ENCODE measurements at regions not wholly inside any gene's neighbourhood (a gene's known extent, or its start where the extent isn't known, plus 50 kb on each side); places are given as distances from the start of the nearest gene placed in this dataset.
"Not testable (repeated sequence)": the region's sequence is repeated elsewhere in the genome, so short reads cannot be mapped to it uniquely, and the experiment has no call there.

DNA sequence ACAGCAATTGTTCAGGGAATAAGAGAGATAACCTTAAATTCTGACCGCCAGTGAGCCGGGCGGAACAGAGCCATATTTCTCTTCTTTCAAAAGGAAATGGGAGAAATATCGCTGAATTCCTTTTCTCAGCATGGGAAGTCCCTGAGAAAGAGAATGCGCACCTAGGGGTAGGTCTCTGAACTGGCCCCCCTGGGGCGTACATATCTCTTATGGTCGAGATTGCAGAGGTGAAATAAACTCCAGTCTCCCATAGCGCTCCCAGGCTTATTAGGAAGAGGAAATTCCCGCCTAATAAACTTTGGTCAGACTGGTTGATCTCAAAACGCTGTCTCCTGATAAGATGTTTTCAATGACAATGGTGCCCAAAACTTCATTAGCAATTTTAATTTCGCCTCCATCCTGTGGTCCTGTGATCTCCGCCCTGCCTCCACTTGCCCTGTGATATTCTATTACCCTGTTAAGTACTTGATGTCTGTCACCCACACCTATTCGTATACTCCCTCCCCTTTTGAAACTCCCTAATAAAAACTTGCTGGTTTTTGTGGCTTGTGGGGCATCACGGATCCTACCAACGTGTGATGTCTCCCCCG, 195.8 kb upstream of the HMCN1 start:
- not testable (repeated sequence) for DNase-seq

DNA sequence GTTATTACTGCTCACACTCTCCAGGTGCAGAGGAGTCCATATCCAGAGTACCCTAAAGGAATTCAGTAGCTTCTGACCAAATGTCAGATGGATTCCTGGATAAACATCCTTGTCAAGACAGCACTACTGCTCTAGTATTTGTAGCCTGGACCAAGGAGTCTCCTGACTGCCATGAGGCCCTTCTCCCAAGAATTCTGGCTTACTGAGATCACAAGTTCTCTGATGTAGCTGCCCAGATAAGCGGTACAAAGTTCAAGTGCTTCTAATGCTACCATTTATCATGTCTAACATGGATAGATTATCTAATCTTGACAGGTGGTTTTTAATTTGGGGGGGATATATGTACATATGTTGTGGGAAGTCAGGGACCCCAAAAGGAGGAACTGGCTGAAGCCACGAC, 196.6 kb upstream of the HMCN1 start:
- DNase-seq, result no peak

DNA sequence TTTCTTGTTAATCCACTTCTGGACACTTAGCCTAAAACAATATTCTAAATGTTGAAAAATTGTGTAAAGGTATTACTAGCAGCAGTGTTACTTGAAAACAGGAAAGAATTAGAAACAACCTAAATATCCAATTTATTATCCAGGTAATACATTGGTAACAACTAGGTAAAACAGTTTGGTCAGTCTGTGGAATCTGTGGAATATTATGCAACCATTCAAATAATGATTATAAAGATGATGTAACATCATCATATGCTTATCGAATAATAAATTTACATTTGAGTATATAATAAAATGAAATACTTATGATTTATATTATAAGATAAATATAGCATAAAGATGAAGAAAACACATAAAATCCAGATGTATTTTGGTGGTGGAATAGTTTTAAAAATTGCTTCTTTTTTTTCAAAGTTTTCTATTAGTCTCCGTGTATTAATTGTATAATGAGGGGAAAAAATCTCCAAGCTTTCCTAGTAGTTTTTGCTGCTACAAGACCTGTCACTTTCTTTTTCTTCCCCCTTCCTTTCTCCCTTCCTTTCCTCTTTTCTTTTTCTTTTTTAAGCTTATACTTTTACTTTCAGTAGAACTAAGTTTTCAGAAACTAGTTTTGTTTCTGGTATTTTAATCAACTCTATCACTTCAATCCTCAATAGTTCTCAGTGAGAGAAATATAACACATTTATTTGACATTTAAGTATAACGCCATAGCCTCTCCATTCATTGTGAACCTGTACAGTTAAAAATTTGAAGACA, 197.8 kb upstream of the HMCN1 start:
- no peak for DNase-seq

DNA sequence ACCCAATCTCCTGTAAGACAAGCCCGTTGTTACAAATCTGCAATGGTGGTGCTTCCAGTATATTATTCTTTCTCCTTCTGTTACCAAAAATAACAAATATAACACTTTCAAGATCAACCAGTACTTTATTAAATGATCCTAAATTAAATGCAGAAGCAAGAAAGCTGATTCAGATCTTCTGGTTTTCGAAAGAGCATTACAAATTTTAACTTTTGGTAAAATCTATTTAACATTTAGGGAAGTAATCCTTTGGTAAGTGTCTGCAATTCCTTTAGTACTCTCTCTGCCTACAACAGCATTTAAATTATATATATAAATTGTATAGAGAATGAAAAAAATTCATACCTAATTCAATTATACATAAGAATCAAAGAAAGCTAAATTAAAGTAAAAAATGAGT, 198.6 kb upstream of the HMCN1 start:
- no peak for DNase-seq

DNA sequence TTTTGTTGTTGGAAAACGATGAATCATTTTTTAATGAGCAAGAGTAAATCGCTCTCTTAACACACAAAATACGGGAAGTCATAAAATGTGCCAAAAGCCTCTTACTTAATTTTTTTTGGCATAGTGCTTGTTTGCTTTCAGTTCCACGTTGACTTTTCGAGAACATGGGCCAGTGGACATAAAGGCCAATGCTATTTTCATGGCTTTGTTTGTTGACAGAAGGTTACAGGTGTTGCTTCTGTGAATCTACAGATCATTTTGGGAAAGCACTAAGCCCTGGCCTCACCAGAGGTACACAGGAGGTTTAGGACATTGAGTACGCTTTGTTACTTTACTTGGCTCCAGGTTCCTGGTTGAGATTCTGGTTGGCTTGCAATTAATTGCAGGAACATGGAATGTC, 199.4 kb upstream of the HMCN1 start:
- no peak for DNase-seq

DNA sequence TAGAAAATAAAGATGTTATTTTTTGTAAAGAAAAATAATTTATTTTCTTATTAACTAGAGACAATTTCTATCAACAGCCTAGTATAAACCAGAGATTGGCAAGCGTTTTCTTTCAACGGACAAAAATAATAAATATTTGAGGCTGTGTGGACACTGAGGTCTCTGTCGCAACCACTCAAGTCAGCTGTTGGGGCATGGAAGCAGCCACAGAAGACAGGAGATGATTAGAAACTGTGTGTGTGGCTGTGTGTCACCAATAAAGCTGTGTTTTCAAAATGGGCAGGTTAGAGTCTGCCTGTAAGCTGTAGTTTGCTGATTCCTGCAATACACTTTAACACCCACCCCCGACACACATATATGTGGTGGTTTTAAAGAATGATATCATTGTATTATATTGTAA, 200.6 kb upstream of the HMCN1 start:
- no peak for DNase-seq

DNA sequence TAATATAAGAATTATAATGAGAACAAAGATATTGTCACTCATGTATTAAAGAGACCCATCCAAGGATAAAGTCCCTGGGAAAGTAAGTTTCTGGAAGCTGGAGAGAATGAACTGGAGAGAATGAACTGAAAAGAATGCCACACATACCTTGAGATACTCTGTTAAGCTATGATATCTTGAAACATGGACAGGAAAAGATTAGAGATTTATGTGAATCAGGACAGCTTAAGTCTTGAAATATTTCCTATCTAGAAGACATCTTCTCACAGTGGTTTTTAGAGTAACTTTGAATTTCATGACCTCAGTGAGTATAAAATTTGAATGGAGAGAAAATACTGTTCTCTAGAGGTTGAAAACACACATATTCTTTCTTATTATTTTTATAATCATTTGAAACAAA, 201.3 kb upstream of the HMCN1 start:
- no peak for DNase-seq

DNA sequence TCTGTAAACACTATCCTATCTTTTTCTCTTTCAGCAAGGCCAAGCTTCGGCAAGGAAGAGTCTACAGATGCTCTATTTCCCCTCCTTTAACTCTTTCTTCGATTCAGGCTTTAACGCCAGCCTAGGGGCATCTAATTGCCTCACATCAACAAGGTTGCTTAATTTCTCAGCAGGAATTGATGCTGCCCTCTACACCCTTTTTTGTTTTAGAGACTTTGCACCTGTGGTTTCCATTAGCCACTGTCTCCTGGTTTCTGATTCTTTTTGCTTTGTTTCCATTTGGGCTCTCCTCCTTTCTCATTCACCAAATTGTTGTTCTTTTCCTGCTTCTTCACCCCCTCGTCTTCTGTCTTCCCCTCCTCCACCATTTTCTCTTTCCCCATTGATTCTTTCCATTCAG, 202.4 kb upstream of the HMCN1 start:
- DNase-seq, result no peak

DNA sequence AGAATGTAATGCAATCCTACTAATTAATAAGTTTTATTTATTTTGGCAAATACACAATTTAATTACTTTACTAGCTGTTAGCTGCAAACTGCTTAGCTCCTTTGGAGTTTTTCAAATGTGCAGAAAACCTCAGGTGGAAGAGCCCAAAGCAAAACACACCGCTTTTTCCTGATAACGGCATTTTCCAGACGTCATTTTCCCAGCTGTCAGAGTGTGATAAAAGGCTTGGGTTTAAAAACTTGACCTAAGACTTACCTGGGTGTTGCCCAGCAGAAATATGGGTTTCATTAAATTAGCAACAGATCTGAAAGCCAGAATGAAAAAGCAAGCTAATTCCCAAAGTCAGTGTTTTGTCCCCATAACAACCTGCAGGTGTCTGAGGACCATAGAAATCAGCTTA, 204.0 kb upstream of the HMCN1 start:
- no peak for DNase-seq

DNA sequence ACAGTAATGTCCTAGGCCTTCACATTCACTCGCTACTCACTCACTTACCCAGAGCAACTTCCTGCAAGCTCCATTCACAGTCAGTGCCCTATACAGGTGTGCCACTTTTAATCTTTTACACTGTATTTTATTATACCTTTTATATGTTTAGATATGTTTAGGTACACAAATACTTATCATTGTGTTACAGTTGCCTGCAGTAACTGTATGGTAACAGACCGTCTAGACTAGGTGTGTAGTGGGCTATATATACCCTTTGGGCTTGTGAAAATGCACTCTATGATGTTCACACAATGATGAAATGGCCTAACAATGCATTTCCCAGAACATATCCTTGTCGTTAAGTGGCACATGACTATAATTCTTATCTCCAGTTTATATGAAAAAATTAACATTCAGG, 204.5 kb upstream of the HMCN1 start:
- no peak for DNase-seq

DNA sequence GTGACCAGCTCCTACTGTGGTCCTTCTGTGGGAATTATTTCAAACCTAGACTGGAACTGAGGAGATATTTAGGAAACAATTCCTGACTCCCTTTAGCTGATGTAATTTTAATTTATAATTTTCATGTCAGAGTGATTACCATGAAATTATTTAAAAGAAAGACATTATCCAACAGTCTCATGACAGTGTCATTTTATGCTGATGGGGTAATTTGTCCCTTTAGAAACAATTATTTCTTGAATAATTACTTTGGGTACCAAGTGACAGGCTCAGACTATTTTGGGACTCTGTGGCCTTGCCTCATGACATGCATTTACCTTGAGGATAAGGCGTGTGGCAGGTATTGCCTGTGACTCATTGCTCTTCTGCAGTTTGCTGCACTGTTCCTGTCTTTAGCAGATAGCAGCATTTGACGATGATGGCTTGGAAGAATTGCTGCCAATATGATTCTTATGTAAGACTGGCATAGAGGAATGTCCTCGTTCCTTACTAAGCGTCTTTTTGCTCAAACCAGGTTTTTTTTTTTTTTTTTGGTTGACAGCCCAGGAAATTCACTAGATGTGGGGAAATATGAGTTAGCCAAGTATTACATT, 206.0 kb upstream of the HMCN1 start:
- no peak for DNase-seq

DNA sequence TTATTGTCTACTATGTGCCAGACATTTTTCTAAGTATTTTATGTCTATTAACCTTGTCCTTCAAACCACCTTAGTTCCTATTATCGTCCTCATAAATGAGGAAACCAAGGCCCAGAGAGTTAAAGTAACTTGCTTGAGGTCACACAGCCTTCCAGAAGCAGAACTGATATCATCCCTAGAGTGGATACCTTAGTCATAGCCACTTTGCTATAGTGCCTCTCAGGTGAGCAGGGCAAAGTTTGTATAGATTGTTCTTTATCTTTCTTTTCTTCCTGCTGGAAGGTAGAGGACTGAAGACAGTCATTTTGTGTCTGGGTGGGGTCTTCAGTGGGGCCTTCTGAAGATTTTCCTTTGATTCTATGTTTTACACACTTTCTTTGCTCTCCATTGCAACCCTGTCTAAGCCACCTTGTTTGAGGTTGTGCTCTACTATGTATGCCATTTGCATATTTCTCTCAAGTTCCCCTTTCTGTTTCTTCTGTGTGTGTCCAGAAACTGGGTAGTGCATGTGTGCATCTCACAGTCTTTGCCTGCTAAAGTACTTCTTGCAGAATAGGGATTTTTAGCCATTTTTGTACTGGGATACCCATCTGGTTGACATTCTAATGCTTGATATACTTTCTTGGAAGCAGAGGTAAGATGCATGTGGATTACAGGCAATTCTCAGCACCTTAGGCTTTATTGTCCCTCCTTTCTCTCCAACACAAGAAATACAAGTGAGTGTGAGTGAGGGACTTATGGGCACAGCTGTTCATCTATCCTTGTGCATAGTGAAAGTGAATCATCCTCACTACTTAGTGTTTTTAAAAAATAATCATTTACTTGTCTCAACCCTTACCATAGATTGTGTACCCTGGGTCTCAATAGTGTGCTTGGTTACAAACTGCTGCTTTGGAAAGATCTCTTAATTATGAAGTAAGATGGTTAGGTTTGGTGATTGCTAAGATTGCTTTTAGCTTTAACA, 207.6 kb upstream of the HMCN1 start:
- DNase-seq, result no peak

DNA sequence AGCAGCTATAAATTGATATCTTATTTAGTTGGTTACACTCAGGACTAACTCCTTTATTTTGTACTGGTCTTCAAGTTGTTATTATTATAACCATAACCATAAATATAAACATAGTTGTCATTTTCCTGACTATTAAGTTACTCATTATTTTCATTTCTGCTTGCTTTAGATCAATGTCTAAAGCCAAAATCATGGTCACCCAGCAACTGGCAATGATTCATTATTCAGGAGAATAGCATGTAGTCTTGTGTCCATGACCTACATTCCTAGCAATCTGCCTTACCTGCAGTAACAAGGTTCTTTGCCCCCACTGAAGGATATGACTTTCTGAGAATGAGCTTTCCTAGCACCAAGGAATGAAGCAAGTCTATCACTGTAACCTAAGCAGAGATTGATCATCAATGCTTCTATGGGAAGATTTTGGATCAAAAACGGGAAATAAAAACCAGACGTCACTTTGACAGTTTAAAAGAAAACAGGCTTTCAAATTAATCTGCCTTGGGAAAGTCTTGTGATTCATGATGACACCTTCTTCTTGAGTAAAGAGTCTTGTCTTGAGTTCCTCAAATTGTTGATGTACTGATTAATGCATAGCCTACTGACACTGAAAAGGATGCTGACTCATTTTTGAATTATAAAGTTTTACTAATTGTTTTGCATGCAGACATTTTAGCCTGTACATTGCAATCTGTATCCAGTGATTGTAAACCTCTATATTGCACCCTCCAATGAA, 203.3 kb upstream of the IVNS1ABP start:
- DNase-seq, result no peak

DNA sequence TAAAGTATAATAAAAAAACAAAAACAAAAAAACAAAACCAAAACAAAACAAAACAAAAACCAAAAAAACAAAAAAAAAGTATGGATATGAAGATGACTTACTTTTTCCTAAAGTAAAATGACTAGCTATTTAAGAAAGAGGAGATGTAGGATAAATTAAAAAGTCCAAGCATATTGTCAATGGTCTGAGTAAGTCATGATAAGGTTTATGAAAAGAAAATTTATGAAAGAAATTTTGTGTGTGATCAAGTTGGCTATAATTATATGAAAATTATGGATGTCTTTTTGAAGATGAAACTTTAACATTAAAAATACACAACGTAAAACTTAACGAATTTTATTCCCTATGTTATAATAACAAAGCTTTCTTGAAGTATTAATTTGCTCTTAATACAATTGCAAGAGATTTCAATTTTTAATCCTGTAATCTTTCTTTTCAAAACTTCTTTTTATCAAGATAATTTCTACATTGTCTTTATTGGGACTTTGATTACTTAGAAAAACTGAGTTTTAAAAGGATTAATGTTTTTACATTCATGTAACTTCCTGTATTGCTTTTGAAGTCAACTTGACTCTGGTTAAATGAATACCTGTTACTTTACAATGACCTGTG, 200.9 kb upstream of the IVNS1ABP start:
- no peak for DNase-seq

DNA sequence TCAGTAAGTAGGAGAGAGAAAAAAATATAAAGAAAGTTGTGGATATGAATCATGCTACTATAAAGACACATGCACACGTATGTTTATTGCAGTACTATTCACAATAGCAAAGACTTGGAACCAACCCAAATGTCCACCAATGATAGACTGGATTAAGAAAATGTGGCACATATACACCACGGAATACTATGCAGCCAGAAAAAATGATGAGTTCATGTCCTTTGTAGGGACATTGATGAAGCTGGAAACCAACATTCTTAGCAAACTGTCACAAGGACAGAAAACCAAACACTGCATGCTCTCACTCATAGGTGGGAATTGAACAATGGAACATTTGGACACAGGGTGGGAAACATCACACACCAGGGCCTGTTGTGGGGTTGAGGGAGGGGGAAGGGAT, 200.3 kb upstream of the IVNS1ABP start:
- not testable (repeated sequence) for DNase-seq

DNA sequence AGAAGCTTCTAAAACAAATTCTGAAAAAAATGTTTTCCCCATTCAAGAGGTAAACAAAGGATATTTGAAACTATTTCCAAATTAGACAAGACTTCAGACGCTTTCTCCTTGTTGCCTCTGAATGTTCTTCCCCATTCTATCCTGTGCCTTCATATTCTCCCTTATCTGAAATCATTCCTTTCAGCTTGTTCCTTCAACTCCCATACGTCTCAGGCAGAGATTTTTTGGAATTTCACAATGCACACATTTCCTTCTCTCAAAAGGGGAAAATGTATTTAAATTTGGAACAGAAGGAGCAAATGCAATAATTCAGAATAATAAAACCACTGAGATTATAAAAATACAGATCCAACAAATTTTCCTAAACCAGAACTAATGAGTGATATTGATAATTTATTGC, 198.7 kb upstream of the IVNS1ABP start:
- DNase-seq, result no peak

DNA sequence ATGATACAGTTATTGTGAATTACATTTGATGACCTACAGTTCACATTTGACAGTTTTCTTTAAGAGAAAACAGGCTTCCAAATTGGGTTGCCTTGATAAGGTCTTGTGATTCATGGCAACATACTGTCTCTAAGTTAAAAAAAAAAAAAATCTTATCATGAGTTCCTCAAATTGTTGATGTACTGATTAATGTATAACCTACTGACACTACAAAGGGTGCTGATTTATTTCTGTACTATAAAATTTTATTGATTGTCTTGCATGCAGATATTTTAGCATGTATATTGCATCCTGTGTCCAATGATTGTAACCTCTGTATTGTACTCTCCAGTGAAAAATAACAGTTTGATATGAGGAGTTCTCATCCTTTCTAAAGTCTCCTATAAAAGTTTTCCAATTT, 197.3 kb upstream of the IVNS1ABP start:
- DNase-seq, result no peak

DNA sequence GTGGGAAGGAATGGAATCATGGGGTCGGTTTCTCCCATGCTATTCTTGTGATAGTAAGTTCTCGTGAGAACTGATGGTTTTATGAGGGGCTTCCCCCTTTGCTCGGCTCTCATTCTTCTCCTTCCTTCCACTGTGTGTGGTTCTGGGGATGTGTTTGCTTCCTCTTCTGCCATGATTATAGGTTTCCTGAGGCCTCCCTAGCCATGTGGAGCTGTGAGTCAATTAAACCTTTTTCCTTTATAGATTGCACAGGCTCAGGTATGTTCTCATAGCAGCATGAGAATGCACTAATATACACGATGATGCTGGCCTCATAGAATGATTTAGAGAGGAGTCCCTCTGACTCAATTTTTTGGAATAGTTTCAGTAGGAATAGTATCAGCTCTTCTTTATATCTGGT, 195.4 kb upstream of the IVNS1ABP start:
- DNase-seq, result no peak

DNA sequence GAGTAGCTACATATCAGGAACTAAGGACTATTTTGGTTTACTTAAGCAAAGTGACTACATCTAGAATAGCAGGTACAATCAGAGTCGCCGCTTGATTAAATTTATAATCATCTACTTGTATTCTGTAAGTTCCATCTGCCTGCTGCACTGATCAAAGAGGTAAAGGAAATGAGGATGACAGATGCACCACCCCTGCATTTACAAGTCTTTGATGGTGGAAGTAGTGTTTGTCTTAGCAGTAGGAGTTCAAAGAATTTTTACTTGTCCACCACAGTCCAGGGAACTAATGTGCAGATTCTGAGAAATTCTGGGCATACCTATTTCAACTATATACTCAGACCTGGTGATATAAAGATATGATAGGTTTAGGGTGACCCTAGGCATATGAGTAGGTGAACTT, 184.1 kb upstream of the IVNS1ABP start:
- DNase-seq, result no peak

DNA sequence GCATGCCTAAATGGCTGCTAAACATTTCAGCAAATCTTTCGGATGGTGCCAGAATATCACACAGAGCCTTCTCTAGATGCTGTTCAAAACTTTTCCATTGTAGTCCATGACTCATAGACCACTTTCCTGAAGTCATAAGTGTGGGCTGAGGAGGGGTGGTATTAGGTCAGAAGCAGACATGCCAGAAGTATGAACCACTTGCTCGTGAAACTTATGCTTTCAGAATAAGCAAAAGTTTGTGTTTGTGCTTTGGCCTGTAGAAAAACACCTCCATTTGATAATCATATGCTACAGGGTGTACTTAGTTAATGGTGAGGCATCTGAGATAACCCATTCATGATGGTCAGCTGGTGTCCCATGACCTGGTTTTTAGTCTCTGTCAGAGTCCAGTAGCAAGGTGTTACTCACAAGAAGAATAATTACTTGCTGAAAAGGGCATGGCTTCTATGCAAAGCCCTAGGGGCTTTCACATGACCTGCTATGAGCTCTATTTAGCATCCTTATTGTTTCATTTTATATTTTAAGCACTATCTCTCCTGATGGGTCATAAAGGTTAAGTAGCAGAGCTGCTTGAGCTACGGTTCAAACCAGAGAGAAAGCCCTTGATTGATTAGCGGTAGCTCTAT, 183.1 kb upstream of the IVNS1ABP start:
- DNase-seq, result no peak

DNA sequence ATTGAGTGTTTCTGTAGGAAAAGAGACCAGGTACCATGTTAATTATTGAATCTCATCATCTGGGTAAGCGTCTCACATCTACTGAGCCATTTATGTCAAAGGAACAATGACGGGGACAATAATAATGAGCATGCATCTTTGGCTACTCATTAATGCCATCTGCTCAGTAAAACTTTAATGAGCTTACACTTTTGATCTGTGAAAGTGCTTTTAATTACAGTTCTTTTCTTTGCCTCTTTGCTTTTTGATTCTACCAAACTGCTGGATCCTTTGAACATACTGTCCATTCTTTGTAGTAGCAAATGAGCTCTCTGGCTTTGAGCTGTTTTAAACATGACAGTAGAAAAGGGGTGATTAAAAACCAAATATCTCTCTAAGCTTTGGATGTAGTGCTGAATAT, 181.2 kb upstream of the IVNS1ABP start:
- no peak for DNase-seq

DNA sequence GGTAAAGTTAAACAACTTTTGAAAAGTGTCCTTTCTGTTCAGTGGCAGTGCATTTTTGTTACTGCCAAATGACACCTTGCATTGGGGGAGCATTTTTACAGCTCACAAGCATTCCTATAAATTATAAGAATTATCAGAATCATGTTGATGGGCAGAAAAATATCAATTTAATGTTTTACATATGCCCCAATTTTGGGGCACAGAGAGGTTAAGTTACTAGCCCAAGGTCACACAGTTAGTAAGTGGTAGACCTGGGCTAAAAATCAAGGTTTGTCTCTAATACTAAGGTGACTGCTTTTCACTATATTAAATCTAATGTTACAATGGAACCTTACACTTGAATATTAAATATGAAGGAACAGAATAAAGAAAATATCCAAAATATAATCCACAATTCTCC, 180.1 kb upstream of the IVNS1ABP start:
- no peak for DNase-seq
